Endothelial cell (in vitro differentiated cells): ENCODE measurements at regions not wholly inside any gene's neighbourhood (a gene's known extent, or its start where the extent isn't known, plus 50 kb on each side); places are given as distances from the start of the nearest gene placed in this dataset.
"Not testable (repeated sequence)": the region's sequence is repeated elsewhere in the genome, so short reads cannot be mapped to it uniquely, and the experiment has no call there.

Experiments
- DNase-seq: peaks from one replicate; pipeline ENCODE4 v3.0.0; 2021; ENCODE audit warnings: low spot score
- H3K27ac Mint-ChIP-seq: one replicate; pipeline ENCODE4 v1.8.0; 2021; ENCODE audit warnings: mixed read lengths, inconsistent platforms; ENCODE audit not compliant: unreplicated experiment
- H3K27me3 Mint-ChIP-seq: one replicate; pipeline ENCODE4 v1.8.0; 2021; ENCODE audit warnings: mild to moderate bottlenecking, moderate library complexity, mixed read lengths, inconsistent platforms; ENCODE audit not compliant: unreplicated experiment
- H3K36me3 Mint-ChIP-seq: one replicate; pipeline ENCODE4 v1.8.0; 2021; ENCODE audit warnings: mild to moderate bottlenecking, low read depth, mixed read lengths, inconsistent platforms; ENCODE audit not compliant: unreplicated experiment
- H3K4me1 Mint-ChIP-seq: one replicate; pipeline ENCODE4 v1.8.0; 2021; ENCODE audit warnings: mild to moderate bottlenecking, mixed read lengths, inconsistent platforms; ENCODE audit not compliant: unreplicated experiment
- H3K4me3 Mint-ChIP-seq: one replicate; pipeline ENCODE4 v1.8.0; 2021; ENCODE audit warnings: mild to moderate bottlenecking, mixed read lengths, inconsistent platforms; ENCODE audit not compliant: unreplicated experiment
- H3K9me3 Mint-ChIP-seq: one replicate; pipeline ENCODE4 v1.8.0; 2021; ENCODE audit warnings: mixed read lengths, inconsistent platforms; ENCODE audit not compliant: unreplicated experiment
- TF ChIP-seq, protein P1 (sequence below): fragments of 200-600 bp; sonication (generic); IDR thresholded peaks from one replicate; pipeline ENCODE4 v1.5.0; 2021; ENCODE audit warnings: antibody characterized with exemption; ENCODE audit not compliant: unreplicated experiment

DNA sequence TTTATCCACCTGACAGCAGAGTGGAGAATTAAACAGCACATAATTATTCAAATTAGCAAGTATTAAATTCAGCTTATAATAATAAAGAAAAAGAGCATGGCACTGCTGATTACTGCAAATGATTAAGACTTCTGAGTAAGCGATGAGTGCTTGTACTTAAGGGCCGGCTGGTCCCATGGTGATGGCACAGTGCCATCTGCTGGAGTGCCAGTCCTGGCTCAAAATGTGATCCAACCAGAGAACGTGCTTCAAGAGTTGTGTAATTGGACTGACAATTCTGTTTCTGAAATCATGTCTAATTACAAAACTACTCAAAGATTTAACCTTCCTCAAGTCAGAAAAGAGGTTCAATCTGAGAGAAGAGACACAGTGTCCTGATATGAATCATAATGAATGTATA lies 181.6 kb upstream of the RGS17 start:
- Mint-ChIP-seq H3K27ac (no peak overlapping the region), H3K4me1 (no peaks in the 10 kb centered on the region), H3K27me3 (peaks cover 2% of the 10 kb centered on the region), H3K9me3 (no peaks in the 10 kb centered on the region), H3K36me3 (no peaks in the 10 kb centered on the region), H3K4me3 (no peak overlapping the region)
- DNase-seq, result peak; percentile 45
- TF ChIP-seq, protein P1, sequence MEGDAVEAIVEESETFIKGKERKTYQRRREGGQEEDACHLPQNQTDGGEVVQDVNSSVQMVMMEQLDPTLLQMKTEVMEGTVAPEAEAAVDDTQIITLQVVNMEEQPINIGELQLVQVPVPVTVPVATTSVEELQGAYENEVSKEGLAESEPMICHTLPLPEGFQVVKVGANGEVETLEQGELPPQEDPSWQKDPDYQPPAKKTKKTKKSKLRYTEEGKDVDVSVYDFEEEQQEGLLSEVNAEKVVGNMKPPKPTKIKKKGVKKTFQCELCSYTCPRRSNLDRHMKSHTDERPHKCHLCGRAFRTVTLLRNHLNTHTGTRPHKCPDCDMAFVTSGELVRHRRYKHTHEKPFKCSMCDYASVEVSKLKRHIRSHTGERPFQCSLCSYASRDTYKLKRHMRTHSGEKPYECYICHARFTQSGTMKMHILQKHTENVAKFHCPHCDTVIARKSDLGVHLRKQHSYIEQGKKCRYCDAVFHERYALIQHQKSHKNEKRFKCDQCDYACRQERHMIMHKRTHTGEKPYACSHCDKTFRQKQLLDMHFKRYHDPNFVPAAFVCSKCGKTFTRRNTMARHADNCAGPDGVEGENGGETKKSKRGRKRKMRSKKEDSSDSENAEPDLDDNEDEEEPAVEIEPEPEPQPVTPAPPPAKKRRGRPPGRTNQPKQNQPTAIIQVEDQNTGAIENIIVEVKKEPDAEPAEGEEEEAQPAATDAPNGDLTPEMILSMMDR, result peak; percentile 28

DNA sequence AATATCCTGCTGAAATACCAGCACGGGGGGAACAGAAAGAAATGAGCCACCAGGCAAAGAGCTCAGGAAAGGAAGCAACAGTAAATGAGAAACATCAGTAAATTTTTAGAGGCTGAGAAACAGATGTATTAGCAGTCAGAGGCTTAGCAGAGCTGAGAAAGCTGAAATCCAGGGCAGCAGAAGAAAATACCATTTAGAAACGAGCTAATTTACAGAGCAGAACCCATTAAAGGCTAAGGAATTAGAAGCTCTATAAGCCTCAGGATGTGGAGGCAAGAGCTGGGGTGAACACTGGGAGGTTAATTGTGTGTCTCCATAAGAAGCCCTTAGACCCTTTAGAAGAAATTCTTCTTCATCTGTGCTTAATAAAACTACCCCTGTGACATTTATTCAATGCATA lies 178.6 kb upstream of the RGS17 start:
- DNase-seq, result no peak

DNA sequence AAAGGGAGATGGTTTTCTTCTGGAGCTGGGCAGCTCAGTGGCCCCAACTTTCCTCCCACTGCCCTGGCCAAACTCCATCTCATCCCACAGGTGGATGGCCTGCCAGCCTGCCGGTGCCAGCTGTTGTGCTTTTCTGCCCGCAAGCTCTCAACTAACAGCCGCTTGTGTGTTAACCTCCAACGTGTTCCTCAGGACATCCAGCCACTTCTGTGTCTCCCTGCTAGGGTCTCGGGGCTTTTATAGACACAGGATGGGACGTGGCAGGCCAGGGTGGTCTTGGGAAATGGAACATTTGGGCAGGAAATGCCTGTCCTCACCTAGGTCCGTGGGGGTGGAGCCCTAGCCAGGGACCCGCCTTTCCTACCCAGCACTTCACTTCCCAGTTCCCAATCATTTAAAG lies 171.1 kb upstream of the RGS17 start:
- TF ChIP-seq, protein P1, result no peak
- Mint-ChIP-seq H3K4me1 (no peaks in the 10 kb centered on the region), H3K9me3 (no peaks in the 10 kb centered on the region), H3K4me3 (no peak overlapping the region), H3K27ac (no peak overlapping the region), H3K36me3 (no peaks in the 10 kb centered on the region), H3K27me3 (no peaks in the 10 kb centered on the region)
- DNase-seq, result no peak

More for the DNA sequence above, 178.6 kb upstream of the RGS17 start:
- Mint-ChIP-seq H3K4me3 (no peak overlapping the region), H3K4me1 (no peaks in the 10 kb centered on the region), H3K36me3 (no peaks in the 10 kb centered on the region), H3K9me3 (no peaks in the 10 kb centered on the region), H3K27ac (no peak overlapping the region), H3K27me3 (peaks cover 2% of the 10 kb centered on the region)
- TF ChIP-seq, protein P1, result no peak

DNA sequence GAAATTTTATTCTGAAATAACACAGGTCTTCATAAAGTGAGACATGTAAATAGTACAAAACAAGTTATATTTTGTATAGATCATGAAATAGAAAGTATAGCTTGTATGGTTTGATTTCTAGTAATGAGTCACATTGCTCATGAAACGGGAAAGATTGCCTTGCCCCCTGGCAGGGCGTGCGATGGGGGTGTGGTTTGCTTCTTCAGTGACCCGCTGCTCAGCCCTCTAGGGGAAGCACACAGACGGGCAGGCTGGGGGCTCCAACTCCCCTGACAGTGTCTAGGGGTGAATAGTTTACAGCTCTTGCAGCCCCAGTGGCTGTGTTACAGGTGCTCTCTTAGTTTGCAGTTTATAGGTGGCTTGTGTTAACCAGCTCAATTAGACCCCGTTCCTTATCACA lies 170.5 kb upstream of the RGS17 start:
- Mint-ChIP-seq H3K27me3 (no peaks in the 10 kb centered on the region), H3K4me1 (no peaks in the 10 kb centered on the region), H3K4me3 (no peak overlapping the region), H3K36me3 (no peaks in the 10 kb centered on the region), H3K9me3 (no peaks in the 10 kb centered on the region), H3K27ac (no peak overlapping the region)
- DNase-seq, result no peak
- TF ChIP-seq, protein P1, result no peak

DNA sequence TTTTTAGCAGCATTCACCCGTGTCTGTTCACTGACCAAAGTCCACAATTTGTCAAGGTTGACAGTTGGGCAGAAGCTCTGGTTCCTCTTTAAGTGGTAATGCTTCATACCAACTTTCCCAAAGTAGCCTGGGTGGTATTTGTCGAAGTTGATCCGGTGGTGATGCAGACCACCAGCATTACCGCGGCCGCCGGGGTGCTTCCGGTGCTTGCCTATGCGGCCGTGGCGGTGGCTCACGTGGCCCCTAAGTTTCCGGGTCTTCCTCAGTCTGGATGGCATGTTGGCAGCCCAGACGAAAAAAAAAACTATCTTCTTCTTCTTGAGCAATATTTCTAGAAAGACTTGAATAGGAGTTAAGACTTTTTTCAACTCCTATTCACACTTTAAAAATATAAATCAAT lies 151.4 kb upstream of the RGS17 start:
- H3K9me3 Mint-ChIP-seq, DNase-seq, H3K4me1 Mint-ChIP-seq, H3K4me3 Mint-ChIP-seq, H3K36me3 Mint-ChIP-seq, H3K27ac Mint-ChIP-seq, H3K27me3 Mint-ChIP-seq: not testable (repeated sequence)

DNA sequence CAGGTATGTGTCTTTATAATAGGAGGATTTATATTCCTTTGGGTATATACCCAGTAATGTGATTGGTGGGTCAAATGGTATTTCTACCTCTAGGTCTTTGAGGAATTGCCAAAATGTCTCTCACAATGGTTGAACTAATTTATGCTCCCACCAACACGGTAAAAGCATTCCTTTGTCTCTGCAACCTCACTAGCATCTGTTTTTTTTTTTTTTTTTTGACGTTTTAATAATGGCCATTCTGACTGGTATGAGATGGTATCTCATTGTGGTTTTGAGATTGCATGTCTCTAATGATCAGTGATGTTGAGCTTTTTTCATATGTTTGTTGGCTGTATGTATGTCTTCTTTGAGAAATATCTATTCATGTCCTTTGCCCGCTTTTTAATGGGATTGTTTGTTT lies 144.9 kb upstream of the RGS17 start:
- H3K4me3 Mint-ChIP-seq, result no peak overlapping the region
- H3K27me3 Mint-ChIP-seq, result no peaks in the 10 kb centered on the region
- no peak overlapping the region for H3K27ac Mint-ChIP-seq
- H3K4me1 Mint-ChIP-seq, result peaks cover 1% of the 10 kb centered on the region
- no peaks in the 10 kb centered on the region for H3K9me3 Mint-ChIP-seq
- H3K36me3 Mint-ChIP-seq, result no peaks in the 10 kb centered on the region
- no peak for DNase-seq
- TF ChIP-seq, protein P1, result no peak
